H1 (cell line): ENCODE measurements at regions not wholly inside any gene's neighbourhood (a gene's known extent, or its start where the extent isn't known, plus 50 kb on each side); places are given as distances from the start of the nearest gene placed in this dataset.

Source experiments
- CTCF ChIA-PET: fragments of 300-600 bp; sonication (Branson Sonifier 250); formaldehyde crosslinking; loops from one replicate; lab custom pipeline; 2021; ENCODE audit not compliant: partially characterized antibody; lab: Charles Lee
- POLR2A ChIA-PET: fragments of 300-600 bp; sonication (Branson Sonifier 250); formaldehyde crosslinking; loops from one replicate; lab custom pipeline; 2021; ENCODE audit warnings: inconsistent platforms; ENCODE audit not compliant: partially characterized antibody; lab: Charles Lee
- DNase-seq, 2 experiments: peaks; one replicate each; pipeline versions ENCODE4 v3.0.0 to v3.0.0-alpha.2; 2010 to 2022; ENCODE audit warnings: low spot score in 2 of 2, low read depth in 1 of 2, mixed read lengths in 1 of 2
- FAIRE-seq: peaks from 2 replicates; lab custom pipeline; 2011; peaks lifted over from hg19 to GRCh38; lab: Jason Lieb, UNC
- H2AFZ ChIP-seq: 2 replicates; pipeline ENCODE4 v1.8.1; 2012; ENCODE audit warnings: low read length, inconsistent platforms
- H2AK5ac ChIP-seq: 2 replicates; pipeline ENCODE4 v1.6.1; 2013; ENCODE audit warnings: low read depth, low read length
- H2BK120ac ChIP-seq: replicated peaks from 2 replicates; pipeline ENCODE3; 2013; ENCODE audit warnings: low read depth, low read length, inconsistent platforms
- H2BK12ac ChIP-seq: 2 replicates; pipeline ENCODE4 v1.6.1; 2013; ENCODE audit warnings: low read depth, low read length
- H2BK15ac ChIP-seq: 2 replicates; pipeline ENCODE4 v1.6.1; 2013; ENCODE audit warnings: low read length
- H2BK20ac ChIP-seq: 2 replicates; pipeline ENCODE4 v1.6.1; 2013; ENCODE audit warnings: low read length
- H2BK5ac ChIP-seq: 2 replicates; pipeline ENCODE4 v1.6.1; 2013; ENCODE audit warnings: low read depth, low read length
- H3K14ac ChIP-seq: 2 replicates; pipeline ENCODE4 v1.6.1; 2013; ENCODE audit warnings: inconsistent platforms; ENCODE audit not compliant: insufficient read length
- H3K18ac ChIP-seq: 2 replicates; pipeline ENCODE4 v1.6.1; 2013; ENCODE audit warnings: low read length; ENCODE audit errors: extremely low read depth
- H3K23ac ChIP-seq: 2 replicates; pipeline ENCODE4 v1.6.1; 2013; ENCODE audit warnings: inconsistent platforms; ENCODE audit not compliant: insufficient read length
- H3K23me2 ChIP-seq: 2 replicates; pipeline ENCODE4 v1.6.1; 2013; ENCODE audit warnings: low read depth, low read length
- H3K27ac ChIP-seq: 2 replicates; pipeline ENCODE4 v1.6.1; 2011; ENCODE audit warnings: low read depth, low read length, inconsistent platforms
- H3K27me3 ChIP-seq, 4 experiments: replicated peaks in 1 of 4; 1 replicate in 1 of 4; 2 replicates in 3 of 4; pipeline versions ENCODE4 v1.6.1 to v1.8.1; 2011 to 2013; ENCODE audit warnings: low read length in 3 of 4, mild to moderate bottlenecking in 3 of 4, inconsistent platforms in 2 of 4, mixed read lengths in 2 of 4, moderate library complexity in 1 of 4; ENCODE audit not compliant: control insufficient read depth in 3 of 4, insufficient read depth in 3 of 4; ENCODE audit errors: extremely low read depth in 1 of 4
- H3K36me3 ChIP-seq, 4 experiments: 2 replicates each; pipeline versions ENCODE4 v1.6.1 to v1.8.1; 2011 to 2013; ENCODE audit warnings: mild to moderate bottlenecking in 4 of 4, low read length in 3 of 4, moderate library complexity in 2 of 4, control low read depth in 1 of 4, inconsistent platforms in 1 of 4; ENCODE audit not compliant: insufficient read depth in 4 of 4, control insufficient read depth in 2 of 4
- H3K4ac ChIP-seq: replicated peaks from 2 replicates; pipeline ENCODE3; 2013; ENCODE audit warnings: low read length, low read depth, mixed read lengths, inconsistent platforms; ENCODE audit not compliant: insufficient read length
- H3K4me1 ChIP-seq, 4 experiments: replicated peaks in 1 of 4; 1 replicate in 1 of 4; 2 replicates in 3 of 4; pipeline versions ENCODE4 v1.6.1 to v1.8.1; 2011 to 2013; ENCODE audit warnings: low read length in 3 of 4, inconsistent platforms in 2 of 4, mixed read lengths in 1 of 4; ENCODE audit not compliant: insufficient read depth in 4 of 4, control insufficient read depth in 3 of 4
- H3K4me2 ChIP-seq, 2 experiments: 2 replicates each; pipeline versions ENCODE4 v1.6.1 to v1.8.1; 2011 to 2013; ENCODE audit warnings: low read depth in 2 of 2, low read length in 2 of 2, control low read depth in 1 of 2, inconsistent platforms in 1 of 2, mild to moderate bottlenecking in 1 of 2; ENCODE audit not compliant: insufficient read depth in 1 of 2
- H3K4me3 ChIP-seq, 4 experiments: fragments of 200-600, 300-600 bp in 1 of 4; sonication (generic), shearing (Covaris generic), sonication (Bioruptor Twin) in 1 of 4; 2 replicates each; pipeline versions ENCODE4 v1.5.1 to v1.8.1; 2011 to 2016; ENCODE audit warnings: low read length in 4 of 4, low read depth in 3 of 4, control low read depth in 2 of 4, inconsistent platforms in 2 of 4, mild to moderate bottlenecking in 2 of 4, mixed read lengths in 1 of 4, moderate library complexity in 1 of 4; ENCODE audit not compliant: insufficient read depth in 2 of 4; ENCODE audit errors: extremely low read depth in 1 of 4
- H3K56ac ChIP-seq: replicated peaks from 2 replicates; pipeline ENCODE3; 2013; ENCODE audit warnings: low read depth, mild to moderate bottlenecking, mixed read lengths, low read length, inconsistent platforms; ENCODE audit not compliant: insufficient read length
- H3K79me1 ChIP-seq: 2 replicates; pipeline ENCODE4 v1.6.1; 2013; ENCODE audit warnings: low read depth, low read length, control low read depth
- H3K79me2 ChIP-seq, 2 experiments: 2 replicates each; pipeline versions ENCODE4 v1.6.1 to v1.8.1; 2012 to 2013; ENCODE audit warnings: low read length in 2 of 2, mild to moderate bottlenecking in 2 of 2, inconsistent platforms in 1 of 2; ENCODE audit not compliant: insufficient read depth in 2 of 2, control insufficient read depth in 1 of 2
- H3K9ac ChIP-seq, 4 experiments: replicated peaks in 1 of 4; 1 replicate in 1 of 4; 2 replicates in 3 of 4; pipeline versions ENCODE4 v1.6.1 to v1.8.1; 2011 to 2013; ENCODE audit warnings: low read depth in 3 of 4, low read length in 3 of 4, control low read depth in 2 of 4, mild to moderate bottlenecking in 2 of 4, moderate library complexity in 2 of 4, inconsistent platforms in 1 of 4; ENCODE audit errors: extremely low read depth in 1 of 4
- H3K9me3 ChIP-seq, 2 experiments: 2 replicates each; pipeline versions ENCODE4 v1.6.1 to v1.8.1; 2012 to 2013; ENCODE audit warnings: mild to moderate bottlenecking in 2 of 2, moderate library complexity in 2 of 2, control low read depth in 1 of 2, inconsistent platforms in 1 of 2, low read depth in 1 of 2, low read length in 1 of 2, mixed read lengths in 1 of 2; ENCODE audit not compliant: insufficient read depth in 2 of 2
- H4K20me1 ChIP-seq, 2 experiments: replicated peaks in 1 of 2; 2 replicates each; pipeline versions ENCODE3 to v1.8.1; 2011 to 2013; ENCODE audit warnings: inconsistent platforms in 2 of 2, low read length in 2 of 2, mild to moderate bottlenecking in 1 of 2; ENCODE audit not compliant: insufficient read depth in 2 of 2, control insufficient read depth in 1 of 2
- H4K5ac ChIP-seq: 2 replicates; pipeline ENCODE4 v1.6.1; 2013; ENCODE audit warnings: low read length, low read depth, mixed read lengths, inconsistent platforms; ENCODE audit not compliant: insufficient read length
- H4K8ac ChIP-seq: 2 replicates; pipeline ENCODE4 v1.8.0; 2013; ENCODE audit warnings: mild to moderate bottlenecking, moderate library complexity, low read length, inconsistent platforms; ENCODE audit not compliant: insufficient read depth; ENCODE audit errors: extremely low read depth
- H4K91ac ChIP-seq: replicated peaks from 2 replicates; pipeline ENCODE3; 2013; ENCODE audit warnings: low read length, mixed read lengths, inconsistent platforms; ENCODE audit not compliant: insufficient read length
- CEBPB ChIP-seq: IDR thresholded peaks from 2 replicates; pipeline ENCODE4 v1.6.1; 2012; ENCODE audit warnings: low read depth, low read length
- POU5F1 ChIP-seq: IDR thresholded peaks from 2 replicates; pipeline ENCODE4 v1.6.1; 2011; ENCODE audit warnings: low read depth, mild to moderate bottlenecking, low read length, moderate library complexity

DNA sequence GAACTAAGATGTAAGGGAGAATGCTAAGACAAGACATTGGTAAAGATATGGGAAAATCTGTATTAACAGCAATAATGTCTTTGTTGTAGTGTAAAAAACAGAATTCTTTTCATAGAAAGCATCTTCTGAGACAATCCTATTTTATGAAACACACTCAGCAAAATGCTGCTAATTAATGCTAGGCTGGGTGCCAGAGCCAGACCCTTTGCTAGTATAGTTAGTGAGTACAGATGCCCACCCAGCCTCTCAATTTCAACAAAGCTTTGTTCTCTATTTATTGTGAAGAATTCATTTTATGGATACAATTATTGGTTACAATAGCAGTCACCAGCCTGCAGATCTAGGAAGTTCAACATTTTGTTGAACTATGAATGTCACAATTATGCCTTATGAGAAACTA is 131.0 kb downstream of the SEM1 start:
- H2AK5ac ChIP-seq = no peak overlapping the region
- FAIRE-seq = no peak
- H3K4me1 ChIP-seq = no peaks in the 10 kb centered on the region
- H2AFZ ChIP-seq = no peak overlapping the region
- ChIA-PET CTCF (no interaction called here), POLR2A (no interaction called here)
- no peak overlapping the region for H2BK120ac ChIP-seq
- no peaks in the 10 kb centered on the region for H3K79me1 ChIP-seq
- H2BK15ac ChIP-seq = no peak overlapping the region
- H3K27ac ChIP-seq = no peak overlapping the region
- H3K56ac ChIP-seq = no peak overlapping the region
- no peak overlapping the region for H4K91ac ChIP-seq
- no peak overlapping the region for H3K4ac ChIP-seq
- no peak overlapping the region for H3K4me2 ChIP-seq
- no peak overlapping the region for H4K8ac ChIP-seq
- no peaks in the 10 kb centered on the region for H3K23me2 ChIP-seq
- H2BK20ac ChIP-seq = no peak overlapping the region
- DNase-seq = no peak
- H4K20me1 ChIP-seq = no peaks in the 10 kb centered on the region
- H3K36me3 ChIP-seq = no peaks in the 10 kb centered on the region
- TF ChIP-seq CEBPB = no peak
- no peak for TF ChIP-seq POU5F1
- H3K9me3 ChIP-seq = no peaks in the 10 kb centered on the region
- H2BK12ac ChIP-seq = no peak overlapping the region
- no peak overlapping the region for H3K9ac ChIP-seq
- no peak overlapping the region for H3K18ac ChIP-seq
- no peak overlapping the region for H3K14ac ChIP-seq
- H3K79me2 ChIP-seq = no peaks in the 10 kb centered on the region
- H3K4me3 ChIP-seq = no peak overlapping the region
- no peak overlapping the region for H4K5ac ChIP-seq
- H2BK5ac ChIP-seq = no peak overlapping the region
- no peaks in the 10 kb centered on the region for H3K27me3 ChIP-seq
- H3K23ac ChIP-seq = no peak overlapping the region
